PC-9 (cell line): ENCODE measurements at regions not wholly inside any gene's neighbourhood (a gene's known extent, or its start where the extent isn't known, plus 50 kb on each side); places are given as distances from the start of the nearest gene placed in this dataset.

Experiments
- CTCF ChIP-seq: fragments of 200-600 bp; sonication (generic); conservative IDR thresholded peaks from 2 replicates; pipeline ENCODE4 v1.6.1; 2017; ENCODE audit warnings: mixed run types, antibody characterized with exemption, mild to moderate bottlenecking, moderate library complexity
- EZH2 ChIP-seq: fragments of 200-600 bp; sonication (generic); IDR thresholded peaks from 2 replicates; pipeline ENCODE4 v1.8.0; 2017; ENCODE audit warnings: antibody characterized with exemption, low read depth

DNA sequence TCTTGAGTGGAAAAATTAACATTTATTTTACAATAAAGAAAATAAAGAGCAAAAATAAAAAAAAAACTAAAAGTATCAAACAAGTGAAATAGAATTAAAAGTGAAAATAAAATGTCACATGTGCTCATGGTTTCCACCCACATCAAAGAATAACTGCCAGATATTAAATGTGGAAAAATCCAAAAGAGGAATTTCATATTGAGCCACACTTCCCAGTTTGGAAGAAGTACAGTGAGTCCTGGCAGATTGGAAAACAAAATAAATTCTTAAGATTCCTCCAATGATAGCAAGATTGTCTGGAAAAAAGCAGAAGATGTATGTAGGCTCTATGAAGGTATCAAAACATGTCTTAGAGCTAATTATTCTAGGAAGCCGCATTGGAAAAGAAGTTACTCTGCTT lies 1019.5 kb downstream of the SLC6A15 start:
- TF ChIP-seq CTCF = no peak
- TF ChIP-seq EZH2 = no peak
